NCI-H2171 (cell line): ENCODE measurements at regions not wholly inside any gene's neighbourhood (a gene's known extent, or its start where the extent isn't known, plus 50 kb on each side); places are given as distances from the start of the nearest gene placed in this dataset.

Source experiments
- DNase-seq: peaks from one replicate; lab custom pipeline; 2025; lab: John Stamatoyannopoulos, UW

DNA sequence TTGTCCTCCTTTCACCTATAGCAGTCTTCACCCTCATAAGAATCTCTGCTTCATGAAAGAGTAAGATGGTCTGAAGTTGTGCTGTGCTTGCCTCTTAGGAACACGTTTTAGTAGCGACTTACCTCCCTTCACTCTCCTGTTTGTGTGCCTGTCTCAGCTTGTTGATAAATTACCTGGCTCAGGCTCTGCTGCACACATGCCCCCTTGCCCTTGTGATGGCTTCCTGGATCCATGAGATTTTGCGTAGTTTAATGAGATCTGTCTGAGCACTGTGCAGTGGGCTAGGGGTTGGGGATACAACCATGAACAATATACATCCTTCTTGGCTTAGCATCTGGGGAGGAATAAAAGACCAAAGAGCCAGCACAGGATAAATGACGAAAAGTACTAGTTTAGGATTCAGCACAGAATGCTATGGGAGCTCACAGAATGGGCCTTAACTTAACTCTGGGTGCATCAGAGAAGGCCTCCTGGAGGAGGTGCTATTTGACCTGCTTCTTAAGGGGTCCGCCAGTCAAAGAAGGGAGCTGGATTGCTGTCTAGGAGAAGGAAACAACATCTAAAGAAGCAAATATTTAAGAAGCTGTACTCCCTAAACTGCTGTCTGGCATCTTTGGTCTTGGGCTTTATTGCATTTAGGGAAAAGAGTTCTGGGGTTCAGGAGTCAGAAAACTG lies 175.7 kb upstream of the PLXNA2 start:
- DNase-seq = no peak

DNA sequence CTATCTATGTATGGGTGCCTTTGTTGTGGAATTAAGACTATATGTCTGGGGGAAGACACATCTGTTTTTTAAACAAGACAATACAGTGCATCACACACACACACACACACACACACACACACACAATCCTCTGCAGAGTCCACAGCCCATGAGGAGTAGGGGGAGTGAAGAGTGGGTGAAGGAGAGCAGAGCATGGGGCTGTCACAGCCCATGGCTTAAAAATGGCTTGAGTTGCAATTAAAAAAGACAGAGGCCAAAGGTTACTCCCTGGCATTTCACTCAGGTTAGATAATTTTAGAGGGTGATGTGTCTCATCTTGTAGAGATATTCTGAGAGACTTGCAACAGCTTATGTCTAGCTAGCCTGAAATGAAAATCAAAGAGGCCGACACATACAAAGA lies 176.5 kb upstream of the PLXNA2 start:
- DNase-seq = no peak

DNA sequence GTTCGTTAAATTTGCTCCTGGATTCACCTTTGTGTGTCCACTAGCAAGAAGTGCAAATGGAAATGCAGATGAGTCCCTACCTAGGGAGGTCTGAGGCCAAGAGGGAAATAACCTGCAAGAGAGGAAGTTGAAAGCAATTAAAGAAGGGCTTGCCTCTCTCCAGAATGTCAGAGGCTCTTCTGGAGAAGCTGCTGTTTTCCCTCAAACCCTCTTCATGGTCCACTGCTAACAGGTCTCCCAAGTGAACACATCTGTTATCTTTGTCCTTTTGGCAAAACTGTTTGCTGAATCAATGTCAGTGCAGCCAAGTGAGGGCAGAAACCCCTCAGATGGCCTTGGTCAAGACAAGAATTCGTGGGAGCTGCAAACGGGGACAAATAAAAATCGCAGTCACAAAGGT lies 177.3 kb upstream of the PLXNA2 start:
- DNase-seq = no peak

DNA sequence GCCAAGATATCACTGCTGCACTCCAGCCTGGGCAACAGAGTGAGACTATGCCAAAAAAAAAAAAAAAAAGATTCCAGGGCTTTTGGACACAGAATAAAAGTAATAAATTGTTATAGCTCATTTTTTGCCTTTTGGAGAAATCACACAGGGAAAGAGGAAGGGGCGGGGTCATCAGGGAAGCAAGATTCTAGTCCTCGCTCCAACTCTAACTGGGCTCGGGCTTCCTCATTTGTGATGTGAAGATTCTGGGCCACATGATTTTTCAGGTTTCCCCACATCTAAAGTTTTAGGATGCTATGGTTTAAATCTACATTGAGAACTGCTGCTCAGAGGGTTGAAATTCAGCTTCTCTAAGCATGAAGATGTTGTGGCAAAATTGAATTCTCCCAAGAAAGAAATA lies 179.3 kb upstream of the PLXNA2 start:
- DNase-seq = no peak

DNA sequence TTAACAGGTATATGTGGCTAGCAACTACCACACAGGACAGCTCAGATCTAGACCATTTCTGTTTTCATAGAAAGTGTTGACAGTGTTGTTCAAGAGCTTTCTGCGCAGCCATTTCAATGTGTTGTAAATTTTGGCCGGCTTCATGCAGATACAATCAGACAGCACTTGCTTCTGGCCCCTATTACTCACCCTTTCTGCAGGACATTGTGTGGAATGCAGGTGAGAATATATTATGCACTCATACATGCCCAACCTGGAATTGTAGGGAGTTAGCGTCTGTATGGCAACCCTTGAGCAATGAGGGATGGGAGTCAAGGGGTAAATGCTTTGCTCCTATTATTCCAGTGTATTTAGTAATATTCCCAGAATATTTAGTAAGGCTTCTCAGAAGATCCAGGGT lies 180.9 kb upstream of the PLXNA2 start:
- no peak for DNase-seq

DNA sequence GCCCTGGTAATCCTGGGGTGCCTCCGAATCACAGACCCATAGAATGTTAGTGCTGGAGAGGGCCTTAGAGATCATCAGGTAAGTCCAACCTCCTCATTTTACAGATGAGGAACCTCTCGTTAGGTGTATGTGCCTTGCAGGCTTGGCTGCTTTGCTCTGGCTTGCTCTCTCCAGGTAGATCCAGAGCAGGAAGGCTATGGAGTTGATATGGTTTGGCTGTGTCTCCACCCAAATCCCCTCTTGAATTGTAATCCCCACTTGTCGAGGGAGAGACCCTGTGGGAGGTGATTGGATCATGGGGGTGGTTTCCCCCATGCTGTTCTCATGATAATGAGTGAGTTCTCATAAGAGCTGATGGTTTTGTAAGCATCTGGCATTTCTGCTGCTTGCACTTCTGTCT lies 186.0 kb upstream of the PLXNA2 start:
- DNase-seq = no peak

DNA sequence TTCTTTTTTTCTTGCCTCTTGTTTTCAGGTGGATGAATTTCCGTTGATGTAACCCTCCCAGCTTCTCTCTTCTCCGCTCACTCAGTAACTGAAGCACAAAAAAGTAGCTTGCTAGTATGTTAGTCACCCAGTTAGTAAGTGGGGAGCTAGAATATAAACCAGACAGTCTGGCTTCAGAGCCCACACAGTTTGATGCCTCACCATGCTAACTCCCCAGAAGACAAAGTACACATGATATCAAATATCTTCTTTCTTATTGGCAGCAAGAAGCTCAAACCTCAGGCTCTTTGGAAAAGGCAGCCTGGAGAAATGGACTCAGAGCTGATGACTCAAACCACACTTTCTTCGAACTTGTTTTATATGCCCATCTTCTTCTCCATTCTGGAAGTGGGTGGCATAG lies 187.5 kb upstream of the PLXNA2 start:
- no peak for DNase-seq

DNA sequence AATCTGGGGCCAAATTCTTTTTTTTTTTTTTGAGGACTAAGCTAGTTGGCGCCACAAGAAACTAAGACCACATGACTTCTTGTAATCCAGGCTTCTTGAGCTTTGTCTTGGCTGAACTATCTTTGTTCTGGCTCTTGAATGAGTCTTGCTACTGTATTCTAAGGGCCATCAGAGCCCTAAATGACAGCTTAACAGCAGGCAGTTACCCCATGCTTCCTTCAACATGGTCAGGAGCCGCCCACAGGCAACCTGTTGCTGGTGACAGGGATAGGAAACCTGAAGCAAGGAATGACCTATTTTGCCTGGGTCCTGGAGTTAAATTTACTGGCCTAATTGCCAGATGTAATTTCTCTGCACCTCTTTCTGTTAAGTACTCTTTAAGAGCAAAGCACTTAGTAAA lies 188.2 kb upstream of the PLXNA2 start:
- no peak for DNase-seq

DNA sequence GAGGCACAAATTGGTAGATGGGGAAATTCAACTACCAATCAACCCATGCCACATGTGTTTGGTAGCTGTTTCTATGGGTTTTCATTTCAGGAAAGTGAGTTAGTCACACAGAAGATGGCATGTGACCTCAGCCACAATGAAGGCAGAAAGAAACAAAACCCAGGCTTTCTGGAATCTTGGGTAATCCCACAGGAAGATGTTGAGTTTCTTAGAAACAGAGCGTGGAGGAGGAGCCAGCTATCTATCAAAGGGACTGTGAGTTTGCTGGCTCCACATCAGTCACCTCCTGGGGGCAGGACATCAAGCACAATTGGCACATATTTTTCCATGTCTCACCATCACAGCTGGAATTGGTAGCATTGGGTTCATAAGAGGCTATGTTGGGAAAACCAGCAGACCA lies 188.9 kb upstream of the PLXNA2 start:
- DNase-seq = no peak

DNA sequence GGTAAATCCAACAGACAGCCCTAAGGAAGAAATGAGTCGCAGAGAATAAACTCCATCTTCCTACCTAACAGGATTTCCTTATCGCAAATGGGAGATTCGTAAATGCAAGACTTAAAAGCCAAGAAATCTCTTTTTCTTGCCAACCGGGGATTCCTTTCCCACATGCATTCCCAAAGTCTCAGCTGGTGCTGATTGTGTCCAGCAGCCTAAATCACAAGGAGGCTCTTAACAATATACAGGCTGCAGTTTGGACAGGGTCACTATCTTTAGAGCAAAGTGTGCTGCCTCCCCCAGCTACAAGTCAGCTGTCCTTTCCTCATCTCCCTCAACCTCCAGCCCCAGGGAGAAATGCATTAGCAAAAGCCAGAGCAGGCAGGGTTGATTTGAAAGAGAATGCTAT lies 189.8 kb upstream of the PLXNA2 start:
- no peak for DNase-seq

DNA sequence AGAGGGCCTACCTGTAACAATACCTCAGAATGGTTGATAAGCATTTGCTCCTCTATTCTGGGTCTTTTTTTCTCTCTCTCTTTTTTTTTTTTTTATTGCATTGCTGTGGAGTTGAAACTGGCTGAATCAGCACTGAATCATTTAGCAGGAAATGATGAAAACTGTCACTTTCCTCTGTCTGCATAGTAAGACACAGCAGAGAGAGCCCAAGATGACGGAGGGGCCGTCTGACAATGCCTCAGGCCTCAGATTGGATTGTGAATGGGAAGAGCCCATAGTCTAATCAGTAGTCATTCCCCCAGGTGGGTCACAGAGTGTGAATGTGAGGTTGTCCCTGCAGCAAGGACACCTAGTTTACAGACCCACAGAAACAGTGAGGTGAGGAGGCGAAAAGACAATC lies 193.2 kb upstream of the PLXNA2 start:
- DNase-seq = no peak

DNA sequence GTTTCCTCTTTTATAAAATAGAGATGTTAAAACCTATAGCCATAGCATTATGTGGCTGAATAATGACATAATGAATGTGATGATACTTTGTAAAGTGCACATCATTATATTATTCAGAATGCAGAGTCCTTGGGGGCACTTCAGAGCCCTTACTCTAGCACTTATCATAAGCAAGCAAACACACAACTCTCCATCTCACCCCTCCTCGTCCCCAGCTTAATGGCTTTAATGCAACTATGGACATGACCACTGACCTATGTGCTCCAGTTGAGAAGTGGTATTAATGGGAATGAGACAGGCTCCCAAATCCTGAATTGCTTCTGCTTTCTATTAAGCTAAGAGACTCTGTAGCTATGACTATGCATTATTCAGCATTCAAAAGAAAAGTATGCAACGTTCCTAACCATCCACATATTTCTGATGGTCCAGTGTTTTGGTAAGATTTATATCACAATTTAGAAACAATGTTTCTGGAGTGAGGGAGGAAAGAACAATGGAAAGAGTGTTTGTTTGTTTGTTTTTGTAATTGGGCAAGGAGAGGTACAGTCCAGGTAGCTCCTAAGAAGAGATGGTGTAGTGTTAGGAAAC lies 194.0 kb upstream of the PLXNA2 start:
- no peak for DNase-seq

DNA sequence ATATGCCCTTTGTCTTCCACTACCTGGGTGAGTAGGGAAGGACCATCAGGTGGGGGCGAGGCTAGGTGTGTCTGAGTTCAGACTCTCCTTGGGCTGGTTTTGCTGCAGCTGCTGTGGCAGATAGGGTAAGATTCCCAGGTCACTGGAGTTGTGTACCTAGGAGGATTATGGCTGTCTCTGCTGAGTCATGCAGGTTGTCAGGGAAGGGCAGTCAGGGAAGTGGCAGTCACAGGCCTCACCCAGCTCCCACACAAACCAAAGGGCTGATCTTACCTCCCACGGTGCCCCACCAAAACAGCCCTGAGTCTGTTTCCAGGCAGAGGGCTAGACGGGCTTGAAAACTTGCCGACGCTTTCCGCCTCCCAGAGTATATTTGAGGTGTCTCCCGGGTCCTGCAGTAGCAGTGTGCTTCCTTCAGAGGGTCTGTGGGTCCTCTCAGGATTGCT lies 201.6 kb upstream of the PLXNA2 start:
- no peak for DNase-seq

DNA sequence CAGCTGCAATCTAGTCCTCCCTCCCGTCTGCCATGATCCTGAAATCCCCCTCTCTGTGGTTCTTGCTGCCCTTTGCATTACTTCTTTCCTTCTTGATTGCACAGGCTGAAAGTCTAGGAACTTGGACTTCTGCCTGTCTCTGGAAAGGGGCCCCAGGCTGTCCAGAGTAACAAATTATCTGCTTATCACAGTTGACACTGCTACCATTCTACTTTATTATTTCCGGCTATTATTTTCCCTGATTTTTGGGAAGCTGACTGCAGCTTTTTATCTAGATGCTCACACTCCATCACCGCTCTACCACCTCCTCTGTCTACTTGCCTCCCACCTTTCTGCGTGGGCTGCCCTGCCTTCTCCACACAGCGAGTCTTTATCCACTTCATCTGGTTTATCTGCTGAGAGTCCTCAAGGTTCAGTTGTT lies 202.1 kb upstream of the PLXNA2 start:
- DNase-seq = no peak

DNA sequence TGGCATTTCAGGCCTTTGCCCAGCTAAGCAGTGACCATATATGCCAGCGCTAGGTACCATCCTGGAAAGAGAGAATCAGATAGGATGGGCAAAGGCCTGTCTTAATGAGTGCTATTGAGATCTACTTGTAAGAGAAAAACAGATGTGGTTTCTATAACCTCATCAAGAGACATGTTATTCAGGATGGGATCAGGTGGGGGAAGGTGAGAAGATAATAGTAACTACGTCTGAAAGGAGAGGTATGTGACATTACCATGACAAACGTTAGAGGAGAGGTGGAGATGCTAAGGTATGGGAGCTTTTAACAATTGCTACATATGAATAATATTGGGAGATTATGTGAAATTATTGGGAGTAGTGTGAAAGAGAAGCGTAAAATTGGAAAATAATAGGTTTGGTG lies 204.2 kb upstream of the PLXNA2 start:
- no peak for DNase-seq

DNA sequence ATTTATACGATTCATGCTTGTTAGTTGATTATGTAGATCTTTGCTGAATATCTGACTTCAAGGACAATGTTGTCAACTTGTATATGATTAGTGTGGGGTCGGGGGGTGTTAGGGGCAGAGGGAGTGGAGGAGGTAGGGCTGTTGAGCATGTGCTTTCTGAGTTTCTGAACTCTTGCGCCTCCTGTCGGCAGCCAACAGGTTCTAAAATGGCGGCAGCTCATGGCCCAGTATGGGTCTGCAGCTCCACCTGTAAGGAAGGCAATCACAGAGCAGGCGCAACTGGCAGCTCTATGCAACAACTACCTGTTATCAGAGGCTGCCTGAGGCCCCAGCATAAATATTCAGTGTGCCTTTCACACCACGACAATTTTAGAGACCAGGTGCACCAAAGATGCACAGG lies 205.8 kb upstream of the PLXNA2 start:
- DNase-seq = no peak

DNA sequence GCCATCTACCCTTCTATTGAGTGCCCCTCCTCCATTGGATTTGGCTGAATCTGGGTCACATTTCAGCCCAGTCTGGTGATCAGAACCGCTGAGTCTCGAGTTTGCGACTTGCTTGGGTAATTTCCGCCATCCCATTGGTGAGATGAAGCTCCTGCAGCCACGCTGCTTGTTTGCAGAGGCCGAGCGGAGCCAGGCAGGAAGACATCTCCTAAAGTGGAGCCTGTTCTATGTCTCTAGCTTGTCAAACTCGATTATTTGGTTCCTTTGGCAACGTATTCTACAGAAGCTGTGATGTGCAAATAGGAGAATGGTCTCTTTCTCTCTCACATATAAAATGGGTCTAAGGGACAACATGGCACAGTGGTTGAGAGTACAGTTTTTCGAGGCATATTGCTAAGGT lies 206.8 kb upstream of the PLXNA2 start:
- no peak for DNase-seq

DNA sequence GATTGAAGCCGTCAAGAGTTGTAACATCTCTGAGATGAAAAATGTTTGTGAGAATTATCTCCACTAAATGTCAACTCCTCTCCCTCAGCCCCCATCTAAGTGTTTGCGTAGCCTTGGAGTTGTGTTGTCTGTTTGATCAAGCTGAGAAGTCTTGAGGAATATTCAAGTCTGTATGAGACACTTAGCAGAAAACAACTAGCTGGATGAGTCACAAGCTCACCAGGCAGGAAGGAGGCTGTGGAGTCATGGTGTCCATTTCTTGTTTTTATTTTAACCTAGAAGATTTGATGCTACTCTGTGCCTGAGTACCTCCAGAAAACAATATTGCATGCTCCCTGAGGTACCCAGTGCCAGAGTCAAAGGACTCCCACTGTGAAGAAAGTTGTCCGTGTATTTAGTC lies 211.6 kb upstream of the PLXNA2 start:
- no peak for DNase-seq

DNA sequence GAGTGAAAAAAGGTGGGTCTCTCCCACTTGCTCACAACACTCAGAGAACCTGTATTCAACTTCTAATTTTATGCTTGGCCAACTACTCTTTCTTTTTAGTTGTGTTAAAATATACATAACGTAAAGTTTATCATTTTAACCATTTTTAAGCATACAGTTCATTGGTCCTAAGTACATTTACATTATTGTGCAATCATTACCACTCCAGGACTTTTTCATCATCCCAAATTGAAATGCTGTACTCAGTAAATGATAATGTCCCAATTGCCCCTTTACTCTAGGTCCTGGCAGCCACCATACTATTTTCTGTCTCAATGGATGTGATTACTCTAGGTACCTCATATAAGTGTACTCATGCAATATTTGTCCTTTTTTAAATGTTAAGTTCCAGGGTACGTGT lies 212.3 kb upstream of the PLXNA2 start:
- no peak for DNase-seq

DNA sequence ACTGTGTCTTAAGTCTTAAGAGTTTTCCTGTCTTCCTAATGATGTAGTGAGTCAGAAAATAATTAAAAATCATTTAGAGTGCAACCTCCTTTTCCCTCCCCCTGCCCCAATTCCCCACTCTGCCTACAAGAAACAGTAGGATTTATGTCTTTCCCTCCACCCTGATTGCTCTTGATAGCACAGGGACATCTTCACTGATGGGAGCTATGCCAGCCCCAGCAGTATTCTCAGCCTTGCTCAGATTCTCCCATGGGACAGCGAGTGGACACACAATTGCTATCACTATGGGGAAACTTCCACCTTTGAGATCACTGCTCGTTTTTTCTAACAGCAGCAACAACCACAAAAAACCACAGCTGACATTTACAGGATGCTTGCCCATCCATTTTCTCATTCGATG lies 216.6 kb upstream of the PLXNA2 start:
- DNase-seq = no peak

DNA sequence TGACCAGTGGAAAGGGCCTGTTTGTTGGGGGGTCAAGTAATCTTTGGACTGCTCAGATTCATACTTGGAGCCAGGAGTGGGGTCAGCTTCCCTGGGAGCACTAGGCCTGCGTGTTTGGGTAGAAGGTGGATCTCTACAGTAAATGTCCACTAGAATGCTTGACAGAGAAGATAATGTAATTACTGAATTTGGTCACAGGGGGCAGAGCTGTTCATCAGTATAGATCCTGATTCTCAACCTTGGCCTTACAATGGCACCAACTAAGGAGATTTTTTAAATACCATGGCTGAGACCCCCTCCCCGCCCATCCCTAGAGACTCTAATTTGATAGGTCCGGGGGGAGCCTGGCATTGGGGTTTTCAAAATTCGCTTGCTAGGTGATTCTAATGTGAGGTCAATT lies 217.5 kb upstream of the PLXNA2 start:
- no peak for DNase-seq

DNA sequence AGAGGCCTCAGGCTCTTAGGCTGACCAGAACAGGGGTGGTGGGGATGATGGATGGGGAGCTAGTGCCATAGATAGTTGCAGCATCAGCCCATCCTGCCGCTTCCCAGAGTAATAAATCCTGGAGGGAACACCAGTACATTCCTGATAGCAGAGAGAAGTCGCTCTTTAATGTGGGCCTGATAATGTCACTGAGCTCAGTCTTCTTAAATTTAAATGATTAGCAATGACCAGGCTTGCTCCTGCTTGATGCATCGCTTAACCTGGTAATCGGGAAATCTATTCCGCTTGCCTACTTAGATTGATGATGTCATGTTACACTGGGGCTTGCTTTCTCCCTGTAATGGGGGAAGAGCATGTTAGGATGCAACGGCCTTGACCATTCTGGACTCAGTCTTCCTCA lies 218.6 kb upstream of the PLXNA2 start:
- no peak for DNase-seq

DNA sequence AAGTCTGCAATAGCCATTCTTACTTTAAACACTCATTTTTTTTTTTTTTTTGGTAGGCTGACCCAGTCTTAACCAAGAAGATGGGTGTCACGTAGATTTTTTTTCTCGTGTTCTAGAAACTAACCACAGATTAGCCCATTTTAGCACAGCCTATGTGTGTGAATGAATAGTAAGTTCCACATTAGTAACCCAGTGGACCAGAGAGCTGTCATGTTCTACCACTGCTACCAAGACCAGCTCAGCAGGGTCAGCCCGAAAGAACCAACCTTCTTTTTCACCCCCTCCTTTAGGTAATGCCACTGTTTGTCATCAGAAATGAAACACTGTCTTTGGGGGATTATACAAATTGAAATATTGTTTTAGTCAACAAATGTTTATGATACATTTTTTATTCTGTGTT lies 221.1 kb upstream of the PLXNA2 start:
- no peak for DNase-seq
